ENCODE measurements at regions not wholly inside any gene's neighbourhood (a gene's known extent, or its start where the extent isn't known, plus 50 kb on each side); places are given as distances from the start of the nearest gene placed in this dataset.

GRCh38 chr18:59059140-59059539 is 80.5 kb upstream of the SEC11C start:
- DNase-seq (ENCODE audit: low read depth) = no peak
- TF ChIP-seq, protein P1, sequence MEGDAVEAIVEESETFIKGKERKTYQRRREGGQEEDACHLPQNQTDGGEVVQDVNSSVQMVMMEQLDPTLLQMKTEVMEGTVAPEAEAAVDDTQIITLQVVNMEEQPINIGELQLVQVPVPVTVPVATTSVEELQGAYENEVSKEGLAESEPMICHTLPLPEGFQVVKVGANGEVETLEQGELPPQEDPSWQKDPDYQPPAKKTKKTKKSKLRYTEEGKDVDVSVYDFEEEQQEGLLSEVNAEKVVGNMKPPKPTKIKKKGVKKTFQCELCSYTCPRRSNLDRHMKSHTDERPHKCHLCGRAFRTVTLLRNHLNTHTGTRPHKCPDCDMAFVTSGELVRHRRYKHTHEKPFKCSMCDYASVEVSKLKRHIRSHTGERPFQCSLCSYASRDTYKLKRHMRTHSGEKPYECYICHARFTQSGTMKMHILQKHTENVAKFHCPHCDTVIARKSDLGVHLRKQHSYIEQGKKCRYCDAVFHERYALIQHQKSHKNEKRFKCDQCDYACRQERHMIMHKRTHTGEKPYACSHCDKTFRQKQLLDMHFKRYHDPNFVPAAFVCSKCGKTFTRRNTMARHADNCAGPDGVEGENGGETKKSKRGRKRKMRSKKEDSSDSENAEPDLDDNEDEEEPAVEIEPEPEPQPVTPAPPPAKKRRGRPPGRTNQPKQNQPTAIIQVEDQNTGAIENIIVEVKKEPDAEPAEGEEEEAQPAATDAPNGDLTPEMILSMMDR (conservative IDR thresholded peaks at IDR 0.05; ENCODE audit: low read depth, low read length) = no peak
- H3K4me3 ChIP-seq (ENCODE audit: low read length) = no peak overlapping the region

DNA sequence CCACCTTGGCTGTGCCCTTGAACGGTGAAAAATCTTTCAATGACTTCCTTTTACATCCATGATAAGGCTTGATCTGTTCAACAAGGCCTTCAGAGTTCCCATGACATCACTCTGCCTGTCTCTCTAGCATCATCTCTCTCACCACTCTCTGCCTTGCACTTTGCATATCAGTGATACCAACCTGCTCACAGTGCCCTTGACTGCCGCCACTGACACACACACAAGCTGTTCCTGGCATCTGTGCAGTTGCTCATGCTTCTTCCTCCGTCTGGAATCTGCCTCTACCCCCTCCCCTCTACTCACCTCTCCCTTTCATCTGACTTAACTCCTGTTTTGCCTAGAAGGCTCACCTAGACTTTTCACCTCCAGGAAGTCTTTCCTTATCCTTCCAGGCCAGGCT is 79.1 kb upstream of the SEC11C start:
- no peak for DNase-seq (ENCODE audit: low read depth)

DNA sequence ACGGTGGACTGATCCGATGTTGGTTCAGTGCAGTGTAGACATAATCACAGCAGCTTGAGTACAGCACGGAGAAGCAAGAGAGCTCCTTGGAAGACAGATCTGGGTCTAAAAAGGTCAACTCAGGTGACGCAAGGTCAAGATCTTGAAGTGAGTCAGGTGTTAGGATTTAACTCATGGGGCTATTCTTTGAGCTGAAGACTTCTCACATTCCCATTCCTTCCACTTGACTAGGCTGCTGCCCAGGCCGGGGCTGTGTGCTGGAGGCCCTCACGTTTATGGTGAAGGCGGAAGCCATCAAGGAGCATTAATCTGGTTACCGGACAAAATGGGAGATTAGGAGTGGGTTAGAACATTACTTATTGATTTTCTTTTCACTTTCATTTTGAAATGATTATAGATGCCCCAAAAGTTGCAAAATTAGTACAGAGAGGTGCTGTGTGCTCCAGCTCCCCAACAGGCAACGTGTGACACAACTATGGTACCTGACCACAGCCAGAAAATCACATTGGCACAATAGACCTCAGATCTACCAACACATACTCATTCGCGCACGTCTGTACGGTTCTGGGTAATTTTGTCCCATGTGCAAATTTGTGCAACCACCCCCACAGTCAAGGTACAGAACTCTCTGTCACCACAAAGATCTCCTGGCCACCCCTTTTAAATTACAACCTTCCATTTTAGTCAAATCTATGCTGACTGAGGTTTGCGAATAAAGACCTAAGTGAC is 77.6 kb upstream of the SEC11C start:
- no peak overlapping the region for H3K4me3 ChIP-seq (ENCODE audit: low read length)
- TF ChIP-seq, protein P1 (conservative IDR thresholded peaks at IDR 0.05; ENCODE audit: low read depth, low read length) = no peak
- no peak for DNase-seq (ENCODE audit: low read depth)

More for the DNA sequence above, 79.1 kb upstream of the SEC11C start:
- no peak overlapping the region for H3K4me3 ChIP-seq (ENCODE audit: low read length)
- TF ChIP-seq, protein P1 (conservative IDR thresholded peaks at IDR 0.05; ENCODE audit: low read depth, low read length) = no peak

DNA sequence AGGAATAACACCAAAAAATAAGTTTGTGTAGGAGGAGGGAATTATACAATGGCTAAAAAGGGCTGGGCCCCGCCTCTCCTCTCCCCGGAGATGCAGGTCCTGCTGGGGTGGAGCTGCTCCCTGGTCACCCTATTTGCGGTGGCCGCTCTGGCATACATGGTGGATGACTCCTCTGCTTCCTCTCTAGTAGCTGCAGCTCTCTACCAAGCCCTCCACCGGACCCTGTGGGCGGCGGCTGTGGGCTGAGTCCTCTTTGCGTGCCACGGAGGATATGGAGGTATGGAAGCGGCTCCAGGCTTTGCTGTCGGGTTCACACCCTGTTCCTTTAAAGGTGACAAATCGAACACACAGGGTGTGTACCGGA is 77.1 kb upstream of the SEC11C start:
- TF ChIP-seq, protein P1 (conservative IDR thresholded peaks at IDR 0.05; ENCODE audit: low read depth, low read length) = no peak
- DNase-seq (ENCODE audit: low read depth) = no peak
- H3K4me3 ChIP-seq (ENCODE audit: low read length) = no peak overlapping the region

- TF ChIP-seq, protein P1 (conservative IDR thresholded peaks at IDR 0.05; ENCODE audit: low read depth, low read length) = no peak
- no peak overlapping the region for H3K4me3 ChIP-seq (ENCODE audit: low read length)
- no peak for DNase-seq (ENCODE audit: low read depth)
Observed at GRCh38 chr18:59063300-59063906, 76.3 kb upstream of the SEC11C start.

DNA sequence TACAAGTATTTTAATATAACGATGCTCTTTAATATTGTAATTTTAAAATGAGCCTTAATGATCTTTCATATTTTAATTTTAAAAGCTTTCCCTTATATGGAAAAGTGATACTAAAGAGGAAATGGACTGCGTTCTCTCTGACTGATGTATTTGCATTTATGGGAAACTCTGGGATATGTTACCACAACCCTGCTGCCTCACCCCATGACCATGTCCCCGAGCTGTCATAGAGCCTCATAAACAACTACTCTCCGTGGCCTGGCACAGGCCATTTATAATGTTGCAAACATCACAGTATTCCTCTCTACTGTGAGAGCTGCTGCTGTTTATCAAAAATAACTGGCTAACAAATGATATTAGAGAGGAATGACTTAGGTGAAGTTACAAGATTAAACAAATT is 75.8 kb upstream of the SEC11C start:
- no peak for DNase-seq (ENCODE audit: low read depth)
- H3K4me3 ChIP-seq (ENCODE audit: low read length) = no peak overlapping the region
- TF ChIP-seq, protein P1 (conservative IDR thresholded peaks at IDR 0.05; ENCODE audit: low read depth, low read length) = no peak

DNA sequence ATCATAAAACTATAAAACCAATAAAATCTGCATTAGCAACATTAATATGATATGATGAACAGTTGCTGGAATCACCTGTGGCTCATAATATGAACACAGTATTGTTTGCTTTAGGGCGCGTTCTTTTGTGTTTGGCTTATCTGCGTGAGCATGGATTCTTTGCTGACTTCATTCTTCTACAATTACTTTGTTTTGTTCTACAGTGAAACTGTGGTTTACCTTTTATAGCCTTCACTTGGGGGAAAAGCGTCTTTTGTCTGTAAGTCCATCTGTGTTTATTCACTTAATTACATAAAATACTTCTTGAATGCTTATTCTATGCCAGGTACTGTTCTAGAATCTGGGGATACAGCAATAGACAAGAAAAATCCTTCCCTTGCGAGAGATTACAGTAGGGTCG is 74.0 kb upstream of the SEC11C start:
- H3K4me3 ChIP-seq (ENCODE audit: low read length) = no peak overlapping the region
- no peak for DNase-seq (ENCODE audit: low read depth)
- TF ChIP-seq, protein P1 (conservative IDR thresholded peaks at IDR 0.05; ENCODE audit: low read depth, low read length) = no peak

Data from retinal pigment epithelial cell (primary cell).